SK-N-SH treated with all-trans-retinoic acid at 6 μM for 48 hours (cell line): ENCODE measurements at regions not wholly inside any gene's neighbourhood (a gene's known extent, or its start where the extent isn't known, plus 50 kb on each side); places are given as distances from the start of the nearest gene placed in this dataset.

Experiments
- RARB ChIP-seq: fragments of 250-450 bp; sonication (Bioruptor Pico); IDR thresholded peaks from 2 replicates; pipeline ENCODE4 v1.8.0; 2021; ENCODE audit warnings: mild to moderate bottlenecking, moderate library complexity
- ZFP3 ChIP-seq: fragments of 250-450 bp; sonication (Bioruptor Pico); IDR thresholded peaks from 2 replicates; pipeline ENCODE4 v1.5.0; 2020; ENCODE audit warnings: mild to moderate bottlenecking, moderate library complexity
- ZNF565 ChIP-seq: fragments of 450-650 bp; formaldehyde crosslinking; conservative IDR thresholded peaks from 2 replicates; pipeline ENCODE4 v1.5.0; 2020; ENCODE audit warnings: low read depth, mild to moderate bottlenecking, moderate library complexity

DNA sequence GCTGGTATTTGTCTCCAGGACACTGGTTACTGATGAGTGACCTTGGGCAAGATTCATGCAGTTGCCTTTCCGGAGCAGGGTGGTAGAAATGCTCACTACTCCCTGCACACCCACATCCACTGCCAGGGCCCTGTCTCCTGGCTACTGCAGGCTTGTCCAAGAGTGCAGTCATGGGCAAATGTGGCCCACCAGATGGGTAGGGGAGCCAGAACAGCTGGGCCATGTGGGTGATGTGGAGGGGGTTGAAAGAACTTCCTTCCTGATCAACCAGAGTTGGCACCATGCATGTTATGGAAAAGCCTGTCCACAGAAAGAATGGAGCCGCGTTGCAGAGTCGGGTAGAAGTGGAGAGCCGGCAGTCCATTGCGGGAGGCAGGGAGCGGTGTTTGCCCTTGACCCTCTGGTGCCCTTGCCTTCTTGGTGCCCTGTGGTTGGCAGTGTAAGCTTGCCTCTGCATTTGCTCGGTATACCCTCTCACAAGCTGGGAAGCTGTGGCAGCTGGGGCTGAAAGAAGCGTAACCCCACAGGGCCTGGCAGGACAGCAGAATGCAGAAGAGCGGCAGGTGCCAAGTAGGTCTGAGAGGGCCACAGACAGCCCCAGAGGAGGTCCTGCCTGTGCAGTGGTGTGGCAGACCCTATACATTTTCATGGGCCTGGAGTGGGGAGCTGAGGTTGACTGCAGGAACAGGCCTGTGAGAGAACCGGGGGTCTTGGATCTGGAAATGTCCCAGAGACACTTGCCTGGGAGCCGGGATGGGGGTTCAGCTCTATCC, 253.2 kb downstream of the TFCP2L1 start:
- TF ChIP-seq ZFP3 (no peak), ZNF565 (CRISPR knock-in tag) (no peak), RARB (CRISPR knock-in tag) (no peak)
